GM23338 (cell line): ENCODE measurements at regions not wholly inside any gene's neighbourhood (a gene's known extent, or its start where the extent isn't known, plus 50 kb on each side); places are given as distances from the start of the nearest gene placed in this dataset.

ENCODE experiments used
- EZH2 ChIP-seq: fragments of 200-600 bp; sonication (generic); IDR thresholded peaks from one replicate; pipeline ENCODE4 v1.8.0; 2017; ENCODE audit warnings: antibody characterized with exemption, mild to moderate bottlenecking, low read depth; ENCODE audit not compliant: unreplicated experiment
- EZH2phosphoT487 ChIP-seq: fragments of 200-600 bp; sonication (generic); IDR thresholded peaks from one replicate; pipeline ENCODE4 v1.8.1; 2018; ENCODE audit warnings: antibody characterized with exemption; ENCODE audit not compliant: unreplicated experiment
- JUNB ChIP-seq: IDR thresholded peaks from one replicate; pipeline ENCODE4 v1.6.1; 2016; ENCODE audit warnings: antibody characterized with exemption; ENCODE audit not compliant: unreplicated experiment
- NANOG ChIP-seq: IDR thresholded peaks from 2 replicates; pipeline ENCODE4 v1.6.1; 2016; ENCODE audit warnings: antibody characterized with exemption, borderline replicate concordance
- POLR2AphosphoS5 ChIP-seq: IDR thresholded peaks from 2 replicates; pipeline ENCODE4 v1.6.1; 2016; ENCODE audit warnings: antibody characterized with exemption, low read depth
- STAT1 ChIP-seq: IDR thresholded peaks from one replicate; pipeline ENCODE4 v1.6.1; 2016; ENCODE audit warnings: antibody characterized with exemption; ENCODE audit not compliant: unreplicated experiment
- TF ChIP-seq, protein P1 (sequence below), 2 experiments: fragments of 200-600 bp in 1 of 2; sonication (generic) in 1 of 2; conservative IDR thresholded peaks; 2 replicates each; pipeline versions ENCODE4 v1.5.1 to v1.6.1; 2016 to 2017; ENCODE audit warnings: antibody characterized with exemption in 2 of 2, low read depth in 2 of 2, mild to moderate bottlenecking in 2 of 2, moderate library complexity in 1 of 2
- TF ChIP-seq, protein P2 (sequence below): IDR thresholded peaks from 2 replicates; pipeline ENCODE4 v1.6.1; 2016; ENCODE audit warnings: antibody characterized with exemption
- TF ChIP-seq, protein P3 (sequence below): IDR thresholded peaks from one replicate; pipeline ENCODE4 v1.6.1; 2018; ENCODE audit warnings: antibody characterized with exemption; ENCODE audit not compliant: unreplicated experiment

DNA sequence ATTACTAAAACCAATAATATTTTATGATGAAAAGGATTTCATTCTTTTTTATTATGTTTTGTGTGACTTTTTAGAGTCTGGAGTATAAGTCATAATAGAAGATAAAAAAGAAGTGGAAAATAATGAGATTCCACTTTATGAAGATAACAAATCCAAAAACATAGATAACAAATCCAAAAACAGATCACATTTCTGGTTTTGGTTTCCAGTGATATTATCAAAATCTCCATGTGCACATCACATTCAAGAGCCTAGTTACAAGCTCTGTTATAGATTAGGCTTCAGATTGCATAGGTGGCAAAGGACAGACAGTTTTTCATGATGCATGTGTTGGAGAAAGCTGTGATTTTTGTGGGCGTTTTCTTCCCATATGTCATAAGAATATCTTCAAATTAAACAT is 648.2 kb downstream of the STK39 start:
- TF ChIP-seq, protein P1, sequence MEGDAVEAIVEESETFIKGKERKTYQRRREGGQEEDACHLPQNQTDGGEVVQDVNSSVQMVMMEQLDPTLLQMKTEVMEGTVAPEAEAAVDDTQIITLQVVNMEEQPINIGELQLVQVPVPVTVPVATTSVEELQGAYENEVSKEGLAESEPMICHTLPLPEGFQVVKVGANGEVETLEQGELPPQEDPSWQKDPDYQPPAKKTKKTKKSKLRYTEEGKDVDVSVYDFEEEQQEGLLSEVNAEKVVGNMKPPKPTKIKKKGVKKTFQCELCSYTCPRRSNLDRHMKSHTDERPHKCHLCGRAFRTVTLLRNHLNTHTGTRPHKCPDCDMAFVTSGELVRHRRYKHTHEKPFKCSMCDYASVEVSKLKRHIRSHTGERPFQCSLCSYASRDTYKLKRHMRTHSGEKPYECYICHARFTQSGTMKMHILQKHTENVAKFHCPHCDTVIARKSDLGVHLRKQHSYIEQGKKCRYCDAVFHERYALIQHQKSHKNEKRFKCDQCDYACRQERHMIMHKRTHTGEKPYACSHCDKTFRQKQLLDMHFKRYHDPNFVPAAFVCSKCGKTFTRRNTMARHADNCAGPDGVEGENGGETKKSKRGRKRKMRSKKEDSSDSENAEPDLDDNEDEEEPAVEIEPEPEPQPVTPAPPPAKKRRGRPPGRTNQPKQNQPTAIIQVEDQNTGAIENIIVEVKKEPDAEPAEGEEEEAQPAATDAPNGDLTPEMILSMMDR (conservative IDR thresholded peaks at IDR 0.05; ENCODE audit: low read depth in 2 of 2) = no peak
- TF ChIP-seq EZH2 (no peak), NANOG (no peak), POLR2AphosphoS5 (no peak), EZH2phosphoT487 (no peak), STAT1 (no peak), JUNB (no peak)
- TF ChIP-seq, protein P2, sequence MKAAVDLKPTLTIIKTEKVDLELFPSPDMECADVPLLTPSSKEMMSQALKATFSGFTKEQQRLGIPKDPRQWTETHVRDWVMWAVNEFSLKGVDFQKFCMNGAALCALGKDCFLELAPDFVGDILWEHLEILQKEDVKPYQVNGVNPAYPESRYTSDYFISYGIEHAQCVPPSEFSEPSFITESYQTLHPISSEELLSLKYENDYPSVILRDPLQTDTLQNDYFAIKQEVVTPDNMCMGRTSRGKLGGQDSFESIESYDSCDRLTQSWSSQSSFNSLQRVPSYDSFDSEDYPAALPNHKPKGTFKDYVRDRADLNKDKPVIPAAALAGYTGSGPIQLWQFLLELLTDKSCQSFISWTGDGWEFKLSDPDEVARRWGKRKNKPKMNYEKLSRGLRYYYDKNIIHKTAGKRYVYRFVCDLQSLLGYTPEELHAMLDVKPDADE = no peak
- TF ChIP-seq, protein P3, sequence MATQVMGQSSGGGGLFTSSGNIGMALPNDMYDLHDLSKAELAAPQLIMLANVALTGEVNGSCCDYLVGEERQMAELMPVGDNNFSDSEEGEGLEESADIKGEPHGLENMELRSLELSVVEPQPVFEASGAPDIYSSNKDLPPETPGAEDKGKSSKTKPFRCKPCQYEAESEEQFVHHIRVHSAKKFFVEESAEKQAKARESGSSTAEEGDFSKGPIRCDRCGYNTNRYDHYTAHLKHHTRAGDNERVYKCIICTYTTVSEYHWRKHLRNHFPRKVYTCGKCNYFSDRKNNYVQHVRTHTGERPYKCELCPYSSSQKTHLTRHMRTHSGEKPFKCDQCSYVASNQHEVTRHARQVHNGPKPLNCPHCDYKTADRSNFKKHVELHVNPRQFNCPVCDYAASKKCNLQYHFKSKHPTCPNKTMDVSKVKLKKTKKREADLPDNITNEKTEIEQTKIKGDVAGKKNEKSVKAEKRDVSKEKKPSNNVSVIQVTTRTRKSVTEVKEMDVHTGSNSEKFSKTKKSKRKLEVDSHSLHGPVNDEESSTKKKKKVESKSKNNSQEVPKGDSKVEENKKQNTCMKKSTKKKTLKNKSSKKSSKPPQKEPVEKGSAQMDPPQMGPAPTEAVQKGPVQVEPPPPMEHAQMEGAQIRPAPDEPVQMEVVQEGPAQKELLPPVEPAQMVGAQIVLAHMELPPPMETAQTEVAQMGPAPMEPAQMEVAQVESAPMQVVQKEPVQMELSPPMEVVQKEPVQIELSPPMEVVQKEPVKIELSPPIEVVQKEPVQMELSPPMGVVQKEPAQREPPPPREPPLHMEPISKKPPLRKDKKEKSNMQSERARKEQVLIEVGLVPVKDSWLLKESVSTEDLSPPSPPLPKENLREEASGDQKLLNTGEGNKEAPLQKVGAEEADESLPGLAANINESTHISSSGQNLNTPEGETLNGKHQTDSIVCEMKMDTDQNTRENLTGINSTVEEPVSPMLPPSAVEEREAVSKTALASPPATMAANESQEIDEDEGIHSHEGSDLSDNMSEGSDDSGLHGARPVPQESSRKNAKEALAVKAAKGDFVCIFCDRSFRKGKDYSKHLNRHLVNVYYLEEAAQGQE = no peak
